Transverse colon (tissue), 4 donors: ENCODE measurements at regions not wholly inside any gene's neighbourhood (a gene's known extent, or its start where the extent isn't known, plus 50 kb on each side); places are given as distances from the start of the nearest gene placed in this dataset.

Experiments used
- DNase-seq: peaks from one replicate; pipeline ENCODE4 v3.0.0-alpha.2; 2019
- H3K27ac ChIP-seq, 4 donors: fragments of 200-600 bp; sonication (generic); 2 replicates each; pipeline ENCODE4 v1.5.1; 2016 to 2018; ENCODE audit warnings: inconsistent platforms in 4 of 4
- H3K27me3 ChIP-seq: fragments of 200-600 bp; sonication (generic); 2 replicates; pipeline ENCODE4 v1.5.1; 2017; ENCODE audit warnings: inconsistent platforms
- H3K36me3 ChIP-seq, 4 donors: fragments of 200-600 bp; sonication (generic); 2 replicates each; pipeline ENCODE4 v1.5.1; 2017 to 2019; ENCODE audit warnings: inconsistent platforms in 4 of 4
- H3K4me1 ChIP-seq, 4 donors: fragments of 200-600 bp; sonication (generic); 2 replicates each; pipeline ENCODE4 v1.5.1; 2017 to 2020; ENCODE audit warnings: inconsistent platforms in 4 of 4
- H3K4me3 ChIP-seq, 4 donors: fragments of 200-600 bp; sonication (generic); 1 replicate in 1 of 4; 2 replicates in 3 of 4; pipeline versions ENCODE4 v1.5.1 to v1.6.1; 2017 to 2019; ENCODE audit warnings: inconsistent platforms in 4 of 4
- H3K9me3 ChIP-seq, 2 donors: fragments of 200-600 bp; sonication (generic); 2 replicates each; pipeline ENCODE4 v1.5.1; 2017 to 2019; ENCODE audit warnings: inconsistent platforms in 2 of 2
- EP300 ChIP-seq: sonication (generic); formaldehyde crosslinking; IDR thresholded peaks from one replicate; pipeline ENCODE4 v1.6.1; 2017; ENCODE audit warnings: antibody characterized with exemption, low read depth
- POLR2A ChIP-seq: fragments of 450-650 bp; IDR thresholded peaks from one replicate; pipeline ENCODE4 v1.6.1; 2016; ENCODE audit warnings: antibody characterized with exemption, mild to moderate bottlenecking, moderate library complexity
- POLR2AphosphoS5 ChIP-seq, 3 donors: sonication (generic); formaldehyde crosslinking; IDR thresholded peaks; one replicate each; pipeline ENCODE4 v1.6.1; 2016; ENCODE audit warnings: antibody characterized with exemption in 3 of 3
- WGBS, 2 donors: methylation state at CpG; one replicate each; pipeline ENCODE4 v1.1.5; 2018; ENCODE audit warnings: low coverage in 1 of 2; 5-methylcytosine and 5-hydroxymethylcytosine counted together
- in situ Hi-C, 4 donors: fragments of 200-750 bp; cut with MboI; loops; one replicate each; pipeline versions ENCODE4 v1.15.0 to v1.15.1; 2017; ENCODE audit warnings: low sequenced_read_pairs in 3 of 4, low pct_ligation_motif_present in 1 of 4, low pct_unique_long_range_greater_than_20kb in 1 of 4
- intact Hi-C: fragments of 100-400 bp; cut with DNase I; formaldehyde crosslinking; loops from one replicate; pipeline ENCODE4 v1.15.1; 2023; ENCODE audit warnings: low total_unique reads
- TF ChIP-seq, protein P1 (sequence below), 5 experiments: fragments of 200-600 bp in 3 of 5; fragments of 450-650 bp in 2 of 5; sonication (generic) in 3 of 5; IDR thresholded peaks; 1 replicate in 2 of 5; 2 replicates in 3 of 5; pipeline ENCODE4 v1.5.1; 2016 to 2017; ENCODE audit warnings: antibody characterized with exemption in 5 of 5, inconsistent platforms in 3 of 5, mild to moderate bottlenecking in 2 of 5, moderate library complexity in 1 of 5

DNA sequence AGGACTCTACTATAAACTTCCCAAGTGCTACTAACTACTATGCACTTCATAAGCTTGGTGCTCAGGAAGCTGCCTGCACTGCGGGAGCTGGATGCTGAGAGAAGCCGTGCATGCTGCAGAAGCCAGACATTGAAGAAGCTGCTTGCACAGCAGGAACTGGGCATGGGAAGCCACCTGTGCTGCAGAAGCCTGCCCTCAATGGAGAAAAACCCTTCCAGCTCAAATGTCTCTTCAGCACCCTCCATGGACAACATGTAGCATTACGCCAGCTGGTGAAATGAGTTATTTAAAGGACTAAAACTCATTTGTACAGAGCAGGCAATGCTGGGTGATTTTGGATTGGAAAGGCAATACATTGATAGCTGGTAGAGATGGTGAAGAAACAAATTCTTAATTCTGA is 247.2 kb downstream of the KIF4B start:
- no peak overlapping the region for H3K27ac ChIP-seq
- intact Hi-C loops = no loop called here
- no peaks in the 10 kb centered on the region for H3K27me3 ChIP-seq
- DNase-seq = no peak
- no peaks in the 10 kb centered on the region for H3K9me3 ChIP-seq
- no peak overlapping the region for H3K4me3 ChIP-seq
- TF ChIP-seq, protein P1, sequence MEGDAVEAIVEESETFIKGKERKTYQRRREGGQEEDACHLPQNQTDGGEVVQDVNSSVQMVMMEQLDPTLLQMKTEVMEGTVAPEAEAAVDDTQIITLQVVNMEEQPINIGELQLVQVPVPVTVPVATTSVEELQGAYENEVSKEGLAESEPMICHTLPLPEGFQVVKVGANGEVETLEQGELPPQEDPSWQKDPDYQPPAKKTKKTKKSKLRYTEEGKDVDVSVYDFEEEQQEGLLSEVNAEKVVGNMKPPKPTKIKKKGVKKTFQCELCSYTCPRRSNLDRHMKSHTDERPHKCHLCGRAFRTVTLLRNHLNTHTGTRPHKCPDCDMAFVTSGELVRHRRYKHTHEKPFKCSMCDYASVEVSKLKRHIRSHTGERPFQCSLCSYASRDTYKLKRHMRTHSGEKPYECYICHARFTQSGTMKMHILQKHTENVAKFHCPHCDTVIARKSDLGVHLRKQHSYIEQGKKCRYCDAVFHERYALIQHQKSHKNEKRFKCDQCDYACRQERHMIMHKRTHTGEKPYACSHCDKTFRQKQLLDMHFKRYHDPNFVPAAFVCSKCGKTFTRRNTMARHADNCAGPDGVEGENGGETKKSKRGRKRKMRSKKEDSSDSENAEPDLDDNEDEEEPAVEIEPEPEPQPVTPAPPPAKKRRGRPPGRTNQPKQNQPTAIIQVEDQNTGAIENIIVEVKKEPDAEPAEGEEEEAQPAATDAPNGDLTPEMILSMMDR (IDR thresholded peaks at IDR 0.05) = no peak
- TF ChIP-seq EP300 = no peak
- TF ChIP-seq POLR2A = no peak
- no peak for TF ChIP-seq POLR2AphosphoS5 (IDR thresholded peaks at IDR 0.05)
- no peaks in the 10 kb centered on the region for H3K36me3 ChIP-seq
- in situ Hi-C loops = no loop called here
- WGBS, 2 donors = 71% methylated on average over 3 of the region's 3 CpGs; no CpG with 5 or more reads in 1 of the 2 donors
- no peaks in the 10 kb centered on the region for H3K4me1 ChIP-seq

DNA sequence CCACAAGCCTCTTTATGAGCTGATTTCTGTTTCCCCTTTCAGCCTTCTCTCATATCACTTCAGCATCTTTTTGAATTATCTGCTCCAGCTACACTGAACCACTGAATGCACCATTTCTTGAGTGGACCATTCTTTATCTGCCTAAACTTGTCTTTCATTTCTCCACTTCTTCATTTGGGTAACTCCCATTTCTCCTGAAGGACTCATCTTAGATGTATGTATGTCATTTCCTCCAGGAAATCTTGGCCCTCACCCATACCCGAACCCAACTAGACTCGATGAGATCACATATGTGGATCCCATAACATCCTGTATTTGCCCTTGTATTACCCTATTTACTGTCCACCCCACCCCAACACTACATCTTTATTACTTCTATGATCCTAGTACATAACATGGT is 249.8 kb downstream of the KIF4B start:
- H3K36me3 ChIP-seq = no peaks in the 10 kb centered on the region
- H3K4me1 ChIP-seq = no peaks in the 10 kb centered on the region
- TF ChIP-seq EP300 = no peak
- no peak for TF ChIP-seq POLR2AphosphoS5 (IDR thresholded peaks at IDR 0.05)
- no peak for TF ChIP-seq POLR2A
- TF ChIP-seq, protein P1 (IDR thresholded peaks at IDR 0.05) = no peak
- intact Hi-C loops (no loop called here), in situ Hi-C loops (no loop called here)
- no peak overlapping the region for H3K27ac ChIP-seq
- H3K27me3 ChIP-seq = no peaks in the 10 kb centered on the region
- no peak overlapping the region for H3K4me3 ChIP-seq
- WGBS, 2 donors = 85 to 100% methylated on average over 1 to 2 of the region's 2 CpGs
- no peaks in the 10 kb centered on the region for H3K9me3 ChIP-seq
- no peak for DNase-seq

DNA sequence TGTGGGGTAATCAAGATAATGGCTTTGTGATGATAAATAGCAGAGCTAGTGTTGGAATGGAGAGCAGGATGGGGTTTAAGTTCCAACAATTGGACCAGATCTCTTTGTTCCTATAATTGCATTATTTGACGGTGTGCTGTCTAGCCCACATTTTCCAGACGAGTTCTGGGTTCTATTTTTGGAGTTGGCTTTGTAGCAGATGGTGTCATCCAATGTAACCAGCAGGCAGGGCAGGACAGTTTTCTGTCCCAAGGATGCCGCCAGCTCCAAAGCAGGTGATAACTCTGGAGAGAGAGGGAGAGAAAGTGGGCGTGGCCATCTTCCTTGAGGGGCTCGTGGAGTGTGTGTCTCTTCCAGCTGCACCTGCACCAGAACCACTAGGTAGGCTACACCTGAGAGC is 251.3 kb downstream of the KIF4B start:
- DNase-seq = no peak
- WGBS, 2 donors = 73 to 83% methylated on average over 1 to 5 of the region's 5 CpGs
- Histone ChIP-seq H3K27me3 (no peaks in the 10 kb centered on the region), H3K4me3 (no peak overlapping the region), H3K36me3 (no peaks in the 10 kb centered on the region), H3K9me3 (no peaks in the 10 kb centered on the region), H3K27ac (no peak overlapping the region), H3K4me1 (no peaks in the 10 kb centered on the region)
- TF ChIP-seq POLR2AphosphoS5 (IDR thresholded peaks at IDR 0.05) = no peak
- no peak for TF ChIP-seq EP300
- no peak for TF ChIP-seq POLR2A
- TF ChIP-seq, protein P1 (IDR thresholded peaks at IDR 0.05) = no peak
- in situ Hi-C loops = no loop called here
- intact Hi-C loops = no loop called here

DNA sequence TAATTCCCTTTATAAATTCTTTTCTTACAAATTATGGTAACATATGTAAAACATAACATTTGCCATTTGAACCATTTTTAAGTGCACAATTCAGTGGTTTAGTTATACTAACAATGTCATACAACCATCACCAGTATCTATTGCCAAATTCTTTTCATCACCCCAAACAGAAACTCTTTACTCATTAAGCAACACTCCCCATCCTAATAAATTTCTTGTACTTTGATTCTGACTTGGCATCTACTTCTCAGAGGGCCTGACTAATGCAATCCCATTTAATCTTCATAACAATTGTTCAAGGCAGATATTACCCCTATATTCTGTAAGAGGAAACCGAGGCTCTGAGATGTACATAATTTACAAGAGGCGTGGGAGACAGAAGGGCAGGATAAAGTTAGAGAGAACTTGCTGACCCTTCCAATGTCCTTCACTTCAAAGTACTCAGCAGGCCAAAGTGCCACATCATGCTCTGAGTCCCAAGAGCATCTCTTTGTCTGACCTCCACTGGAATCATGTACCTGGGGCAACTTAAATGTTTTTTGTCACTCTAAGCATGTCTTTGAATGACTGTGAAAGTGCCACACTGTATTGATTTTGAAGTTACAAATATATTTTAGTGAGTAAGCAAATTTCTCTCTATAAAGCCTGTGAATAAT is 255.3 kb downstream of the KIF4B start:
- 69 to 75% methylated on average over 2 of the region's 2 CpGs for WGBS, 2 donors
- no peak overlapping the region for H3K27ac ChIP-seq
- TF ChIP-seq EP300 (no peak), POLR2AphosphoS5 (IDR thresholded peaks at IDR 0.05) (no peak), POLR2A (no peak)
- TF ChIP-seq, protein P1 (IDR thresholded peaks at IDR 0.05) = no peak
- H3K36me3 ChIP-seq = no peaks in the 10 kb centered on the region
- H3K27me3 ChIP-seq = no peaks in the 10 kb centered on the region
- H3K4me3 ChIP-seq = no peak overlapping the region
- in situ Hi-C loops = no loop called here
- DNase-seq = no peak
- no peaks in the 10 kb centered on the region for H3K4me1 ChIP-seq
- H3K9me3 ChIP-seq = no peaks in the 10 kb centered on the region
- intact Hi-C loops = no loop called here
